ENCODE measurements at regions not wholly inside any gene's neighbourhood (a gene's known extent, or its start where the extent isn't known, plus 50 kb on each side); places are given as distances from the start of the nearest gene placed in this dataset.

DNA sequence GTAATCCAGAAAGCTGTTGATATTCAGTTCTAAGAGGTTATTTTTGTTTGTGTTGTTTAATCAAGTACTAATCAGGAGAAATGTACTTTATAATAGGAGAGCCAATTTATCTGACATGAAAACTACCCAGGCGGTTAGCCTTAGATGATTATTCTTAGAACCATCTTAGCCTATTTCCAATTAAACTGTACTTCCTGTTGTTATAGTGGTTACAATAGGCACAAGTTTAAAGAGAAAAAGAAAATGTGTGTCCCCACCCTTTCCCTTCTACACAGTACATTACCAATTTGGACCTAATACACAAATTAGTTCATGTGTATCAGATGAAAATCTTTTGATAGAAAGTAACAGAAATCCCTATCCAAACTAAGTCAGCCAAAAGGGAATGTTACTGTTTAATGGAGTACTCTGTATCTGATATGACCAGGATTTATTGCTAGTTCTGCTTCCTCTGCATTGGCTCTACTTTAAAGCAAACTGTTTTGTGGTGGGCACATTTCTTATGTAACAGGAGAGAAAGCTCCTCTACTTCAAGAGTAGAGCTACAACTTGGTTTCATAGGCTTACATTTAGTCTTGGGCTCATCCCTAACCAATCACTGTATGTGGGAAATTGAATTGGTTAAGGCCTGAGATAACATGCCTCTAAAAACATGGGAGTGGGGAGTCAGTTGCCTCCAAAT lies 217.9 kb downstream of the UBE2E3 start:
- Mint-ChIP-seq H3K9me3 (ENCODE audit: low read depth) (peaks cover 18% of the 10 kb centered on the region), H3K36me3 (peaks cover 81% of the 10 kb centered on the region), H3K4me1 (peaks cover 73% of the 10 kb centered on the region), H3K4me3 (peak overlapping the region; percentile 32), H3K27ac (peak overlapping the region; percentile 88), H3K27me3 (no peaks in the 10 kb centered on the region)
- CTCF ChIA-PET: interaction anchor here (1.3 to 4.8 kb wide), 4 partner anchors 10 to 94 kb away, joined by 3 to 25 read pairs (median 4); no protein-coding TSS in a partner anchor
- ATAC-seq: peak; percentile 29
- DNase-seq: no peak

DNA sequence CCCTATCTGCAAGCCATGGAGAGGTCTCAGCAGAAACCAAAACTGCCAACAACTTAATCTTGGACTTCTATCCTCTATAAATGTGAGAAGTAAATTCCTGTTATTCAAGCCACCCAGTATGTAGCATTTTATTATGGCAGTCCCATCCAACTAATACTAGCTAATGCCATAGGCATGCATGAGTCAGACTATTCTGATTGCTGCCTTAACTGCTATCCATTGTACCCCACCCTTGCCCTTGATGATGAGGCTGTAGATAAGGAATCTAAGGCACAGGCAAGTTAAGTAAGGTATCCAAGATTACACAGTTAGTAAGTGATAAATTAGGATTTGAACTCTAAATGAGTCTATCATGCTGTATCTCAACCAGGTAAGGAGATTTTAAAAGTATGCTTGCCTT lies 223.0 kb downstream of the UBE2E3 start:
- Mint-ChIP-seq H3K4me1 (peaks cover 40% of the 10 kb centered on the region), H3K27ac (no peak overlapping the region), H3K27me3 (no peaks in the 10 kb centered on the region), H3K9me3 (ENCODE audit: low read depth) (peaks cover 33% of the 10 kb centered on the region), H3K4me3 (no peak overlapping the region), H3K36me3 (peaks cover 88% of the 10 kb centered on the region)
- CTCF ChIA-PET: interaction anchor here (1.4 kb wide), 1 partner anchor 75 kb away, joined by 3 read pairs; no protein-coding TSS in a partner anchor
- no peak for DNase-seq
- no peak for ATAC-seq

DNA sequence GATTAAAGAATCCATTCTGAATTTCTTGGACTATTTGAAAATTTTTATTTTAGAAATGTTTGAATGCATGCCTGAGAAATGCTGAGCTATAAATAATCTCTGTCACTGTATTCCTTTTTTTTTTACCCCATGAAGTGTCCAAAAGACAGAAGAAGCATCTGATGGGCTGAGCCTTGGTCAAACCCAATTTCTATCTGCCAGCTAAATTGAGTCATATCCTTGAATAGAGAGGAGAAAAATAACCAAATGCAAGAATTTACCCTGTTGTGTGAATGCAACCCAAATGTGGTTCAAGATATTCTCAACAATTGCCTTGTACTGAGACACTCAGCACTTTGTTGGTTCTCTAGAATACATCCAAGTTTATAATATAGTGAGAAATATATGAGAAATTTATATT lies 223.5 kb downstream of the UBE2E3 start:
- Mint-ChIP-seq H3K4me1 (peaks cover 35% of the 10 kb centered on the region), H3K27me3 (no peaks in the 10 kb centered on the region), H3K36me3 (peaks cover 88% of the 10 kb centered on the region), H3K9me3 (ENCODE audit: low read depth) (peaks cover 34% of the 10 kb centered on the region), H3K4me3 (no peak overlapping the region), H3K27ac (peak overlapping the region; percentile 8)
- DNase-seq: no peak
- no peak for ATAC-seq
- CTCF ChIA-PET: no interaction called here

DNA sequence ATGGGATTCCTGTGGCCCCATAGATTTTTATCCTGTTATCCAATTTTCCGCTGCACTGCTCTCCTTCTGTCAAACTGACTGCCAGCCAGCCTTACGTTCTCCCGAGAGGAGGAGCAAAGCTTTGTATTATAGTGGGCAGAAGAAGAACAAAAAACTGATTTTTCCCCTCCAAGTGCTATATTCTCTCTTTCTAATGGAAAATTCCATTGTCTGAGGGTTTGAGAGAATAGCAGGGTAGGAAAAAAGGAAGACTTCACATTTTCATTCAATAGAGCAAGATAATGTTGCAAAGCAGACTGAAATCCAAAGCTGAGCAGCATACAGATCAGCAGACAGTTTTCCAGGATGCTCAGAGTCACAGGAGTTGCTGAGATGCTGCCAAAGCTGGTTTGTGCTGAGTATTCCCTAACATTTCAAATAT lies 238.0 kb downstream of the UBE2E3 start:
- CTCF ChIA-PET: no interaction called here
- ATAC-seq (no peak), DNase-seq (no peak)
- Mint-ChIP-seq H3K36me3 (peaks cover 63% of the 10 kb centered on the region), H3K4me3 (no peak overlapping the region), H3K4me1 (peaks cover 24% of the 10 kb centered on the region), H3K27me3 (no peaks in the 10 kb centered on the region), H3K27ac (no peak overlapping the region), H3K9me3 (ENCODE audit: low read depth) (peaks cover 13% of the 10 kb centered on the region)

DNA sequence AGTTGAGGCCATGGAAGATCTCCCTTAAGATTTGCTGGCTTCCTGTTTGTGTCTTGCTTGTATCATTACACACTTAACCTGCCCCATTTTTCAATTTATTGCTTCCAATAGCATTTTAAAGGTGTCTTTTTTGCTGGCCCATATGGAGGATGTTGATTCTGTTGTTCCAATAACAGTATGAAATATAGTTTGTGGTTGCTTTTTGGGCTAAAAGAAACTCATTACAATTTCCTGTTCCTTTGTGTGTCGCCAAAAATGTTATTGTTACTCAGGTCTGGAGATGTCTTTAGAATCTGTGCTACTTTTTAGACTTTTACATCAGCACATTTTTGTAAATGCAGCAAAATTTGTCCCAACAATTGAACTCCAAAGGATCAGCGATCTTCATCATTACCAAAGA lies 234.0 kb upstream of the ITGA4 start:
- H3K27me3 Mint-ChIP-seq: no peaks in the 10 kb centered on the region
- peak overlapping the region; percentile 92 for H3K27ac Mint-ChIP-seq
- no peak for DNase-seq
- H3K4me3 Mint-ChIP-seq: peak overlapping the region; percentile 70
- ATAC-seq: peak; percentile 62
- peaks cover 73% of the 10 kb centered on the region for H3K36me3 Mint-ChIP-seq
- H3K4me1 Mint-ChIP-seq: peaks cover 49% of the 10 kb centered on the region
- CTCF ChIA-PET: interaction anchor here (1.0 kb wide), 1 partner anchor 45 kb away, joined by 3 read pairs; no protein-coding TSS in a partner anchor
- H3K9me3 Mint-ChIP-seq (ENCODE audit: low read depth): peaks cover 20% of the 10 kb centered on the region

DNA sequence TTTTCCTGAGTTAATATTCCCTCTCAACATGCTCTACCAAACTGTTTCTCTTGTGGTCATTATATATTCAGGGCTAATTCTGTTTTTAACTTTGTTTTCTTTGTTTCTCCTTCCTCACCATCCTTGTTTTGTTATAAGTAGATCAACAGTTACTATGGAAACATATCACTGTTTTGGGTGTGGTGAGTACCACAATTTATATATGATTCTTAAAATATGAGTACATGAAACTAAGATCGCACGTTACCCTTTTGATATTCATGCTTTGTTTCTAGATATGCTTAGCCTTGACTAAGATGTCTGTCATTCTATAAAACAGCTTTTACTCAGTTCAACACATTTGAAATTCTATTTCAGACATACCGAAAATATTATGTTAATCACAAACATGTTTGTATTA lies 232.3 kb upstream of the ITGA4 start:
- peaks cover 71% of the 10 kb centered on the region for H3K36me3 Mint-ChIP-seq
- CTCF ChIA-PET: interaction anchor here (1.1 to 1.4 kb wide), 4 partner anchors 10 to 51 kb away, joined by 3 to 7 read pairs (median 3); no protein-coding TSS in a partner anchor
- ATAC-seq: peak; percentile 74
- H3K27ac Mint-ChIP-seq: peak overlapping the region; percentile 92
- H3K4me3 Mint-ChIP-seq: peak overlapping the region; percentile 70
- H3K27me3 Mint-ChIP-seq: no peaks in the 10 kb centered on the region
- no peak for DNase-seq
- peaks cover 47% of the 10 kb centered on the region for H3K4me1 Mint-ChIP-seq
- peaks cover 20% of the 10 kb centered on the region for H3K9me3 Mint-ChIP-seq (ENCODE audit: low read depth)

DNA sequence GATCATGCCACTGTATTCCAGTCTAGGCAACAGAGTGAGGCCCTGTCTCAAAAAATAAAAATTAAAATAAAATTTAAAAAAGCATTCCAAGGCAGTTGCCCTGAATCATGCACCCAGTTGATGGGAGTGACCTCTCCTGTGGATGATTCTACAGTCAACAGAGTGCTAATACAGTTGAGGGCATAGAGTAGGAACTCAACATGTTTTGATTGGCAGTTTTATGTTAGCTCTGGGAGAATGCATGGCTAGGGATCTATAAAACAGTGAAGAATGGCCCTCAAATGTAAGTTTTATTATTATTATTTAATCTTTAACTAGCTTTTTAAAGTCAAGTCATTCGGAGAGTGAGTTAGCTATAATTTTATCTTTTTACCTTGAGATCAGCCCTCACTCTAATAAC lies 228.5 kb upstream of the ITGA4 start:
- no peak overlapping the region for H3K4me3 Mint-ChIP-seq
- no peak for DNase-seq
- CTCF ChIA-PET: interaction anchor here (1.2 to 1.5 kb wide), 2 partner anchors 12 to 15 kb away, joined by 3 to 6 read pairs; no protein-coding TSS in a partner anchor
- peaks cover 10% of the 10 kb centered on the region for H3K9me3 Mint-ChIP-seq (ENCODE audit: low read depth)
- ATAC-seq: no peak
- H3K4me1 Mint-ChIP-seq: peaks cover 55% of the 10 kb centered on the region
- no peaks in the 10 kb centered on the region for H3K27me3 Mint-ChIP-seq
- no peak overlapping the region for H3K27ac Mint-ChIP-seq
- peaks cover 65% of the 10 kb centered on the region for H3K36me3 Mint-ChIP-seq

DNA sequence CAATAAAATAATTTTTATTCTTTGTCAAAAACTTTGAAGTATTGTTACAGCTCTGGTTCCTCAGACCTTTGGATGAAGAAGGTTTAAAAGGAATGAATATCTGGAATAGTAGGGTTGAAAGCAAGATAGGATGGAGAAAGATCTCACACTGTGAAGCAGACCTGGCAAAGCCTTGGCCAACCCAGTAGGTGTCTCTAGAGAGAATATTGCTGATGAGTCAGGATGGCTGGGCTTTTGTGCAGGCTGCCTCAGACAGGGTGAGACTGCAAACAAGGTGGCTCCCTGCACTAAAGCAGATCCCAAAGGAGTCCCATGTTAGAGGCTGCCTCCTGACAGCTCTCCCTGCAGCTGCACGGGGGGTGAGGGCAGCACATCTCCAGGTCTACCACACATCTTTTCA lies 226.0 kb upstream of the ITGA4 start:
- H3K36me3 Mint-ChIP-seq: peaks cover 68% of the 10 kb centered on the region
- no peak overlapping the region for H3K4me3 Mint-ChIP-seq
- no peak overlapping the region for H3K27ac Mint-ChIP-seq
- peak; percentile 48 for ATAC-seq
- peaks cover 9% of the 10 kb centered on the region for H3K9me3 Mint-ChIP-seq (ENCODE audit: low read depth)
- H3K27me3 Mint-ChIP-seq: no peaks in the 10 kb centered on the region
- CTCF ChIA-PET: no interaction called here
- no peak for DNase-seq
- H3K4me1 Mint-ChIP-seq: peaks cover 61% of the 10 kb centered on the region

DNA sequence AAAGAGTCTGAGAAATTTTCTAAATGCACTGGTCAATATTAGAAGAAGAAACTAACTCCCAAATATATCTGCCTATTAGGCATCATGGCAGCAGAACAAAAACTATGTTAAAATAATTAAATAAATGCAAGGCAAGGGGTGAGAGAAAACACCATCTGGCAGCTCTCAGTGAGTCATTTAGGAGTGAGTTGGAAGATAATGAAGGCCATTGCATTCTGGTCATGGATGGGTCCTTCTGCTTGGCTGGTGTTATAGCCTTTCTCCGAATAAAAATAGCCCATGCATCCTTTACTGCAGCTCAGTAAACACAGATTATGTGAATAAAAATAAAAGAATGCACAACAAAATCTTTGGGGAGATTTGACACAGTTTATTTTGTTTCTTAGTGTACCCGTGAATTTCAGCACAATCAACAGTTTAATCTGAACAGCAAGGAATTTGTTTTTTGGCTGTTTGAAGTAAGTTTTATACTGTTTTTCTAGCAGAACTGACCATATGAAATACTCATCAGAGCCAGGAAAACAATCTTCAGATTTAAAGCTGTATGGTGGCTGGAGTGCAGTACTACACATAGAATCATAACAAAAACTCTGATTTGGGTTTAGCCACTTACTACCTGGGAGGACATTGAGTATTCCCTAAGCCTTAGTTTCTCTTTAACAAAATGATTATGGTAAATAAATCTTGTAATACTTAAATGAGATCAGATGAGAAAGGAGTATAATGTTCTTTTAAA lies 225.1 kb upstream of the ITGA4 start:
- ATAC-seq (no peak), DNase-seq (no peak)
- Mint-ChIP-seq H3K36me3 (peaks cover 63% of the 10 kb centered on the region), H3K27ac (no peak overlapping the region), H3K4me3 (no peak overlapping the region), H3K9me3 (ENCODE audit: low read depth) (peaks cover 6% of the 10 kb centered on the region), H3K4me1 (peaks cover 63% of the 10 kb centered on the region), H3K27me3 (no peaks in the 10 kb centered on the region)
- CTCF ChIA-PET: no interaction called here

DNA sequence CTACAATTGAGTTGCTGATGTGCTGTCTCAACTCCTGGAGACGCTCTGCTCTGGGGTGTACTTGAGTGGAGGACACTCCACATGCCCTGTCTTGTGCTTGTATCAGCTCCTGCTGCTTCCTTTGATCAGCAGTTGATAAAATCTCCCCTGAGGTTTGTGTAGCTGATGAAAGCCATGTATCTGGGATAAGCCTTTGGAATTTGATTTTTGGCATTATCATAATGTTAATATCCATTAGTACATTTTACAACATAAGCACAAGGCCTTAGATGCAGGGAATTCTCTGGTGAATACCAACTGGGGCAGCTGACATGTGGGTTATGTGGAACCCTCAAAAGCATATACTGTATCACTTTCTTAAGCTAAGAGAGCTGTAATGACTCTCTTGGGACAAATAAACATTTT lies 222.7 kb upstream of the ITGA4 start:
- Mint-ChIP-seq H3K27ac (no peak overlapping the region), H3K36me3 (peaks cover 63% of the 10 kb centered on the region), H3K4me1 (peaks cover 78% of the 10 kb centered on the region), H3K27me3 (no peaks in the 10 kb centered on the region), H3K9me3 (ENCODE audit: low read depth) (peaks cover 9% of the 10 kb centered on the region), H3K4me3 (no peak overlapping the region)
- DNase-seq (no peak), ATAC-seq (no peak)
- CTCF ChIA-PET: interaction anchor here (0.9 to 1.8 kb wide), 3 partner anchors 9 to 11 kb away, joined by 3 to 7 read pairs (median 3); no protein-coding TSS in a partner anchor

DNA sequence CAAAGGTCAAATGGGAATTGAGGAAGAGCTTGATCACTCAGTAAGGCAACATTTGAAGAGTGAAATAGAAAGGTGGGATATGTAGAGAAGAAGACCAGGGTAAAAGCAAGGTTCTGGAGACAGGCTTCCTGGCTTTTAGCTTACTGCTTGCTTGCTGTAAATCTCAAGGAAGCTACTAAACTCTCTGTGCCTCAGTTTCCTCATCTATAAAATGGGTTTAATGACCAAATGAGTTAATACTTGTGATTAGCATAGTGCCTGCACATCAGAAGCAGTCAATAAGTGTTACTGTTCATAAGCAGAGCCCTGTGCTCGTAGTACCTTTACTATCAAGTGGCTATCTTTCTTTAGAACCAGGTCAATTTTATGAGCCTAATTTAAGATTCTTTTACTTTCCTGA lies 222.2 kb upstream of the ITGA4 start:
- DNase-seq: no peak
- H3K4me1 Mint-ChIP-seq: peaks cover 80% of the 10 kb centered on the region
- no peak for ATAC-seq
- peaks cover 9% of the 10 kb centered on the region for H3K9me3 Mint-ChIP-seq (ENCODE audit: low read depth)
- H3K4me3 Mint-ChIP-seq: no peak overlapping the region
- no peaks in the 10 kb centered on the region for H3K27me3 Mint-ChIP-seq
- CTCF ChIA-PET: interaction anchor here (0.9 to 1.8 kb wide), 3 partner anchors 8 to 11 kb away, joined by 3 to 7 read pairs (median 3); no protein-coding TSS in a partner anchor
- peak overlapping the region; percentile 63 for H3K27ac Mint-ChIP-seq
- peaks cover 63% of the 10 kb centered on the region for H3K36me3 Mint-ChIP-seq

DNA sequence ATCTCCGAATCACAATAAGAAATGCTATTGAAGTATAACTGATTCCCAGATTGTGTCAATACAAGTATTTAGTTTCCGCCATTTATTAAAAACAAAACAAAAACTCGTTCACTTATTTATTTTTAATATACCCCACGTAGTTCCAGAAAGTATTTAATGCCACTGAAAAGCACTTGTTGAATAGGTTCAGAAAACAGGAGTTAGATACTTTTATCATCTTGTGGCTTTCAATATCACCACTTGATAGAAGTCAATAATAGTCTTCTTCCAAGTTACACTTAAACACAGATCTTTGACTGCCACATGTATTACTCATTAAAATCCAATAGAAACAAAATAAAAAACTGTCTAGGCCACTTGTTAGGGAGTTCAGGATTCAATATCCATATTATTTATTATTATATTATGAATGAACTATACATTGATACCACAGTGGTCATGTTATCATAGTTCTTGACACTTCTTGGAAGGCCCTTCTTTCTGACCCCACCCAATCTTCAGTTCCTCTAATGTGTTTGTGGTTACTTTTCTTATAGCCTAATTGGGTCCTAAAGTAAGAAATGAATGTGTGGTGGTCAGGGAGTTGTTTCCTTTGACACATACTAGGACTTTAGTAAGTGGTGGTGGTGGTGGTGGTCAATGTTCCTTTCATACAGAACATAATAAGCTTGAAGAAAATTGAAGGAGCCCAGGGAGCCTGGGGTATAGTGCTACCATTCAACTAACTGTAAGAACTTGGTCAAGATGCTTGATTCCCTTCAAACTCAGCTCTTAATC lies 221.3 kb upstream of the ITGA4 start:
- DNase-seq: peak; percentile 79
- Mint-ChIP-seq H3K36me3 (peaks cover 56% of the 10 kb centered on the region), H3K27me3 (no peaks in the 10 kb centered on the region), H3K9me3 (ENCODE audit: low read depth) (peaks cover 9% of the 10 kb centered on the region), H3K4me1 (peaks cover 77% of the 10 kb centered on the region), H3K4me3 (no peak overlapping the region), H3K27ac (peak overlapping the region; percentile 63)
- CTCF ChIA-PET: interaction anchor here (1.3 to 1.6 kb wide), 3 partner anchors 12 to 49 kb away, joined by 3 to 6 read pairs (median 4); no protein-coding TSS in a partner anchor
- ATAC-seq: peak; percentile 79

DNA sequence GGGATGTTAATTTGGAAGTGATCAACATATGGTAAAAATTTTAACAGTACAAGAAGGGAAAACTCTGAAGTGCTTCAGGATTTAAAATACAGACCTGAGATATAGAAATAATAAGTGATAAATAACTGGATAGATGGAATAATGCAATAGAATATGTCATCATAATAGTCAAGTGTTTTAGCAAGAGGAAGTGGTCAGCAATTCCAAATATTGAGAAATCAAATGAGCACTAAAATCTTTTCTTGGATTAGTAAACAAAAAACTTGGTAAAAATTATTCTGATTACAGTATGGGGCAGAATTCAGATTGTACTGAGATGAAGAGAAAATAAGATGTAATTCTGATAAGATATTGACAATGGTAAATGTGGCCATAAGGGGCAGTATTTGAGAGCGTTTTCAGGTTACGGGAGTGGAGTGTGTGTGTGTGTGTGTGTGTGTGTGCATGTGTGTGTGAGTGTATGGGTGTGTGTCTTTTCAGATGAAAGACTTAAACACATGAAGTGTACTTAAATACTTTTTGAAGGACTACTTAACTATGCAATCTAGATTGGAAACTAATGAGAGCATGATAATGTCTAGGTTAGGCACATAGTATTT lies 217.9 kb upstream of the ITGA4 start:
- DNase-seq (no peak), ATAC-seq (no peak)
- Mint-ChIP-seq H3K4me1 (peaks cover 79% of the 10 kb centered on the region), H3K27me3 (no peaks in the 10 kb centered on the region), H3K9me3 (ENCODE audit: low read depth) (peaks cover 9% of the 10 kb centered on the region), H3K27ac (no peak overlapping the region), H3K4me3 (no peak overlapping the region), H3K36me3 (peaks cover 56% of the 10 kb centered on the region)
- CTCF ChIA-PET: no interaction called here

All from activated CD8-positive, alpha-beta memory T cell treated with anti-CD3 and anti-CD28 coated beads, Interleukin-2, amount 10 ng/mL, durations not matched to agents 7 days and 5 days (primary cell).